ENCODE measurements at regions not wholly inside any gene's neighbourhood (a gene's known extent, or its start where the extent isn't known, plus 50 kb on each side); places are given as distances from the start of the nearest gene placed in this dataset.

DNA sequence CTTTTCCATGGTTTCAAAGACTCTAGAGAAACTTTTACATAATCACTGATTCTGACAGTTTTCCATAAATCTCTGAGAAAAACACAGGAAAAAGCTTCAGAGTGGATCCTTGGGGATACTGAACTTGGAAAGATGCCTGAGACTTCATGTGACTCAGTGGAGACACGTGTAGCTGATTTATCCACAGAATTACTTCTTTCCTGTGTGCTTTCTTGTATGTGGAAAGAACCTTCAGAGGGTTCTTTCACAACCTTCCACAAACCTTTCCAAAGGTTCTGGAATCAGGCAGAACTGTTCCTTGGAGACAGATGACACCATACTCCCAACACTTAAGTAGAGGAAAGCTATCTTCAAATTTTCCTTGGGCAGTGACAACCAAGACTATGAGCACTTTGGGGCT is 207.2 kb downstream of the RND3 start:
- no peaks in the 10 kb centered on the region for H3K27me3 Mint-ChIP-seq (ENCODE audit: low read depth)
- H2AFZ ChIP-seq (ENCODE audit: low read length) = no peak overlapping the region
- no peak for DNase-seq

More for the DNA sequence above, 207.2 kb downstream of the RND3 start:
- Histone ChIP-seq H2AK5ac (ENCODE audit: insufficient read length, low read length) (no peak overlapping the region), H2BK5ac (ENCODE audit: insufficient read length, low read length) (no peak overlapping the region), H3K27ac (ENCODE audit: insufficient read length, low read depth, low read length) (no peak overlapping the region), H3K56ac (ENCODE audit: insufficient read length, low read depth, low read length) (no peak overlapping the region), H4K8ac (replicated peaks; ENCODE audit: insufficient read length, low read depth, low read length) (no peak overlapping the region), H2BK120ac (ENCODE audit: low read depth, low read length, poor library complexity, severe bottlenecking) (no peak overlapping the region), H3K4ac (ENCODE audit: low read depth, low read length) (no peak overlapping the region), H3K4me2 (ENCODE audit: insufficient read depth, insufficient read length, low read length) (no peak overlapping the region), H4K5ac (ENCODE audit: insufficient read length, low read depth, low read length) (no peak overlapping the region), H4K91ac (ENCODE audit: insufficient read length, low read depth, low read length) (no peak overlapping the region), H3K18ac (ENCODE audit: insufficient read length, low read depth, low read length) (no peak overlapping the region), H3K27me3 (ENCODE audit: insufficient read depth, low read length) (no peaks in the 10 kb centered on the region), H3K9ac (ENCODE audit: extremely low read depth, insufficient read length, low read length) (no peak overlapping the region), H3K23ac (ENCODE audit: insufficient read length, low read depth, low read length) (no peak overlapping the region), H2BK12ac (ENCODE audit: insufficient read length, low read depth, low read length) (no peak overlapping the region), H3K14ac (ENCODE audit: insufficient read depth, low read length) (no peak overlapping the region), H2BK15ac (ENCODE audit: low read depth, low read length) (no peak overlapping the region), H4K20me1 (ENCODE audit: control insufficient read depth, insufficient read depth, insufficient read length) (no peaks in the 10 kb centered on the region), H3K79me1 (ENCODE audit: insufficient read depth, low read depth, low read length, poor library complexity, severe bottlenecking) (no peaks in the 10 kb centered on the region), H2BK20ac (ENCODE audit: low read depth, low read length, poor library complexity, severe bottlenecking) (no peak overlapping the region), H3K4me1 (ENCODE audit: insufficient read depth, low read length) (no peaks in the 10 kb centered on the region), H3T11ph (ENCODE audit: low read length) (no peak overlapping the region), H3K9me3 (ENCODE audit: control insufficient read depth, low read depth, low read length) (peaks cover 21% of the 10 kb centered on the region), H3K23me2 (ENCODE audit: insufficient read length, low read depth, low read length, poor library complexity, severe bottlenecking) (no peaks in the 10 kb centered on the region), H3K79me2 (ENCODE audit: insufficient read depth, low read length) (no peaks in the 10 kb centered on the region)
- no peak overlapping the region for H3K27ac Mint-ChIP-seq
- H3K9me3 Mint-ChIP-seq = peaks cover 34 to 38% of the 10 kb centered on the region in 2 experiments
- H3K4me3 Mint-ChIP-seq = no peak overlapping the region
- H3K36me3 Mint-ChIP-seq (ENCODE audit: insufficient read depth in 1 of 3, low read depth in 3 of 3) = peaks cover 22 to 37% (median 35%) of the 10 kb centered on the region in 3 experiments
- TF ChIP-seq, protein P1, sequence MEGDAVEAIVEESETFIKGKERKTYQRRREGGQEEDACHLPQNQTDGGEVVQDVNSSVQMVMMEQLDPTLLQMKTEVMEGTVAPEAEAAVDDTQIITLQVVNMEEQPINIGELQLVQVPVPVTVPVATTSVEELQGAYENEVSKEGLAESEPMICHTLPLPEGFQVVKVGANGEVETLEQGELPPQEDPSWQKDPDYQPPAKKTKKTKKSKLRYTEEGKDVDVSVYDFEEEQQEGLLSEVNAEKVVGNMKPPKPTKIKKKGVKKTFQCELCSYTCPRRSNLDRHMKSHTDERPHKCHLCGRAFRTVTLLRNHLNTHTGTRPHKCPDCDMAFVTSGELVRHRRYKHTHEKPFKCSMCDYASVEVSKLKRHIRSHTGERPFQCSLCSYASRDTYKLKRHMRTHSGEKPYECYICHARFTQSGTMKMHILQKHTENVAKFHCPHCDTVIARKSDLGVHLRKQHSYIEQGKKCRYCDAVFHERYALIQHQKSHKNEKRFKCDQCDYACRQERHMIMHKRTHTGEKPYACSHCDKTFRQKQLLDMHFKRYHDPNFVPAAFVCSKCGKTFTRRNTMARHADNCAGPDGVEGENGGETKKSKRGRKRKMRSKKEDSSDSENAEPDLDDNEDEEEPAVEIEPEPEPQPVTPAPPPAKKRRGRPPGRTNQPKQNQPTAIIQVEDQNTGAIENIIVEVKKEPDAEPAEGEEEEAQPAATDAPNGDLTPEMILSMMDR (conservative IDR thresholded peaks at IDR 0.05) = no peak
- WGBS (ENCODE audit: extremely low coverage, insufficient read length, low lambda C conversion rate) = no CpG with 5 or more reads among the region's 1 CpG
- no peaks in the 10 kb centered on the region; a peak in 1 of 4 replicates for H3K4me1 Mint-ChIP-seq
